Stomach (tissue), 8 donors: ENCODE measurements at regions not wholly inside any gene's neighbourhood (a gene's known extent, or its start where the extent isn't known, plus 50 kb on each side); places are given as distances from the start of the nearest gene placed in this dataset.
"Not testable (repeated sequence)": the region's sequence is repeated elsewhere in the genome, so short reads cannot be mapped to it uniquely, and the experiment has no call there.

Experiments
- DNase-seq, 2 donors: peaks; one replicate each; pipeline versions ENCODE4 v3.0.0 to v3.0.0-alpha.2; 2013 to 2019
- H3K27ac ChIP-seq, 5 donors: fragments of 200-600 bp in 4 of 5; sonication (generic) in 4 of 5; one replicate each; pipeline ENCODE4 v1.5.1; 2013 to 2019; ENCODE audit warnings: mild to moderate bottlenecking in 1 of 5, moderate library complexity in 1 of 5
- H3K27me3 ChIP-seq, 3 donors: fragments of 200-600 bp; sonication (generic); one replicate each; pipeline ENCODE4 v1.5.1; 2017 to 2019; ENCODE audit warnings: mixed run types in 1 of 3
- H3K36me3 ChIP-seq, 4 donors: fragments of 200-600 bp; sonication (generic); 1 replicate in 3 of 4; 2 replicates in 1 of 4; pipeline ENCODE4 v1.5.1; 2016 to 2019
- H3K4me1 ChIP-seq, 4 donors: fragments of 200-600 bp; sonication (generic); one replicate each; pipeline ENCODE4 v1.5.1; 2016 to 2019
- H3K4me3 ChIP-seq, 4 donors: fragments of 200-600 bp; sonication (generic) in 3 of 4; one replicate each; pipeline ENCODE4 v1.5.1; 2016 to 2019; ENCODE audit warnings: mild to moderate bottlenecking in 1 of 4
- H3K9me3 ChIP-seq, 4 donors: fragments of 200-600 bp; sonication (generic); one replicate each; pipeline ENCODE4 v1.5.1; 2016 to 2019
- EP300 ChIP-seq: sonication (generic); formaldehyde crosslinking; IDR thresholded peaks from one replicate; pipeline ENCODE4 v1.6.1; 2017; ENCODE audit warnings: antibody characterized with exemption
- POLR2A ChIP-seq, 4 donors: fragments of 450-650 bp; IDR thresholded peaks; one replicate each; pipeline ENCODE4 v1.6.1; 2016; ENCODE audit warnings: antibody characterized with exemption in 4 of 4, control low read depth in 2 of 4, mild to moderate bottlenecking in 1 of 4, moderate library complexity in 1 of 4
- POLR2AphosphoS5 ChIP-seq, 3 donors: sonication (generic); formaldehyde crosslinking; IDR thresholded peaks; one replicate each; pipeline ENCODE4 v1.6.1; 2016; ENCODE audit warnings: antibody characterized with exemption in 3 of 3
- WGBS, 5 donors: extraction: QIAGEN DNeasy Blood & Tissue Kit in 3 of 5; methylation state at CpG; one replicate each; pipeline versions ENCODE4 v1.1.5 to v1.1.7; 2013 to 2018; 5-methylcytosine and 5-hydroxymethylcytosine counted together
- intact Hi-C: fragments of 100-400 bp; cut with DNase I; formaldehyde crosslinking; loops from one replicate; pipeline ENCODE4 v1.15.1; 2023; ENCODE audit warnings: low total_unique reads
- TF ChIP-seq, protein P1 (sequence below), 7 experiments: fragments of 450-650 bp in 4 of 7; fragments of 200-600 bp in 3 of 7; sonication (generic) in 3 of 7; IDR thresholded peaks; one replicate each; pipeline ENCODE4 v1.5.1; 2016 to 2019; ENCODE audit warnings: antibody characterized with exemption in 7 of 7, control low read depth in 2 of 7, mild to moderate bottlenecking in 1 of 7
- donor health status: healthy with polysubstance abuse.
- donor health status: Bipolar disorder and iron deficiency.
- donor health status: healthy.

DNA sequence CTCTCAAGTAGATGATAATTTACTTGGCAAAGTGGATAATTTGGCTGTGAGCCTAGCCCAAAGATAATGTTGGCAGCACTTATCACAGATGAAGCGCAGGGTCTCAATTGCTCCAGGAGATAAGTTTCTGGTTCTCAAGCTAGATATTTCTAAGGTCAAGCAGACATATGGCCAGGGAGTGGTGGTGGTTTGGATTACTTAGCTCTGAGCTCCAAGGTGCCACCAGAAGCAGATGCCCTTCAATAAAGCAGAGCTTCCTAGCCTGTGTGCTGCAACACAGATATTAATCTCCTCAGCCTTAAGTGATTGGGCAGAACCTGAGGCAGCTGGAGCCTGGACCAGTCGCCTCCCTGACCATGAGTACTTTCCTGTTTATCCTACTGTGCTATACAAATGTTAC is 79.2 kb upstream of the NALF2 start:
- H3K27ac ChIP-seq, result no peak overlapping the region
- 39 to 52% (median 50%) methylated on average over 2 of the region's 2 CpGs for WGBS, 5 donors
- H3K27me3 ChIP-seq, result peaks cover 0 to 11% (median 0%) of the 10 kb centered on the region in 3 donors
- no peaks in the 10 kb centered on the region for H3K36me3 ChIP-seq
- DNase-seq, result no peak
- H3K4me3 ChIP-seq, result no peak overlapping the region
- intact Hi-C loops, result no loop called here
- no peaks in the 10 kb centered on the region for H3K4me1 ChIP-seq
- TF ChIP-seq POLR2A (IDR thresholded peaks at IDR 0.05), result no peak
- H3K9me3 ChIP-seq, result peaks cover 0 to 7% (median 0%) of the 10 kb centered on the region in 4 donors

DNA sequence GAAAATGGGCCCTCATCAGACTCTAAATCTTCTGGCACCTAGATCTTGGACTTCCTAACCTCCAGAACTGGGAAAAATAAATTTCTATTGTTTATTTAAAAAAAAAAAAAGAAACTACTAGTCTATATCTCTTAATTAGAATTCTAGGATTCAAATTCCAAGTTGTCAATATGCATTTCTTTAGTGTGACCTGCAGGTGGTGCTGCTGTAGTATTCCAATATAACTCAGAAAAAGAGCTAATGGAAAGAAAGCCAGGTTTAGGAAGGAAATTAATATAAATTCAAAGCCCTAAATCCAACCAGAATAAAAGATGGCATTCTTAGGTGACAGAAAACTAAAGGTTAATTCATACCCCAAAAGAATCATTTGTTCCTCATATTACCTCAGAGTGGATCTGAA is 80.0 kb upstream of the NALF2 start:
- H3K27me3 ChIP-seq, result peaks cover 0 to 11% (median 0%) of the 10 kb centered on the region in 3 donors
- H3K36me3 ChIP-seq, result no peaks in the 10 kb centered on the region
- H3K4me3 ChIP-seq, result no peak overlapping the region
- H3K27ac ChIP-seq, result no peak overlapping the region
- intact Hi-C loops, result no loop called here
- TF ChIP-seq POLR2A (IDR thresholded peaks at IDR 0.05), result no peak
- TF ChIP-seq, protein P1, sequence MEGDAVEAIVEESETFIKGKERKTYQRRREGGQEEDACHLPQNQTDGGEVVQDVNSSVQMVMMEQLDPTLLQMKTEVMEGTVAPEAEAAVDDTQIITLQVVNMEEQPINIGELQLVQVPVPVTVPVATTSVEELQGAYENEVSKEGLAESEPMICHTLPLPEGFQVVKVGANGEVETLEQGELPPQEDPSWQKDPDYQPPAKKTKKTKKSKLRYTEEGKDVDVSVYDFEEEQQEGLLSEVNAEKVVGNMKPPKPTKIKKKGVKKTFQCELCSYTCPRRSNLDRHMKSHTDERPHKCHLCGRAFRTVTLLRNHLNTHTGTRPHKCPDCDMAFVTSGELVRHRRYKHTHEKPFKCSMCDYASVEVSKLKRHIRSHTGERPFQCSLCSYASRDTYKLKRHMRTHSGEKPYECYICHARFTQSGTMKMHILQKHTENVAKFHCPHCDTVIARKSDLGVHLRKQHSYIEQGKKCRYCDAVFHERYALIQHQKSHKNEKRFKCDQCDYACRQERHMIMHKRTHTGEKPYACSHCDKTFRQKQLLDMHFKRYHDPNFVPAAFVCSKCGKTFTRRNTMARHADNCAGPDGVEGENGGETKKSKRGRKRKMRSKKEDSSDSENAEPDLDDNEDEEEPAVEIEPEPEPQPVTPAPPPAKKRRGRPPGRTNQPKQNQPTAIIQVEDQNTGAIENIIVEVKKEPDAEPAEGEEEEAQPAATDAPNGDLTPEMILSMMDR (IDR thresholded peaks at IDR 0.05), result no peak
- H3K4me1 ChIP-seq, result no peaks in the 10 kb centered on the region
- H3K9me3 ChIP-seq, result peaks cover 0 to 7% (median 0%) of the 10 kb centered on the region in 4 donors
- DNase-seq, result peak in 1 of 2 donors; percentile 18

DNA sequence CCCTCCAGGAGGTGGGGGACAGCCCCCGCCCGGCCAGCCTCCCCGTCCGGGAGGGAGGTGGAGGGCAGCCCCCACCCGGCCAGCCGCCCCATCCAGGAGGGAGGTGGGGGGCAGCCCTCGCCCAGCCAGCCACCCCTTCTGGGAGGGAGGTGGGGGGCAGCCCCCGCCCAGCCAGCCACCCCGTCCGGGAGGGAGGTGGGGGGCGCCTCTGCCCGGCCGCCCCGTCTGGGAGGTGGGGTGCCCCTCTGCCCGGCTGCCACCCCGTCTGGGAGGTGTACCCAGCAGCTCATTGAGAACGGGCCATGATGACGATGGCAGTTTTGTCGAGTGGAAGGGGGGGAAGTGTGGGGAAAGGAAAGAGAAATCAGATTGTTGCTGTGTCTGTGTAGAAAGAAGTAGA is 81.9 kb upstream of the NALF2 start:
- H3K4me1 ChIP-seq, DNase-seq, intact Hi-C loops, H3K36me3 ChIP-seq, H3K27ac ChIP-seq, H3K9me3 ChIP-seq, H3K27me3 ChIP-seq, H3K4me3 ChIP-seq: not testable (repeated sequence)
- WGBS, 5 donors, result 92 to 98% (median 96%) methylated on average over 3 to 14 of the region's 19 CpGs; no CpG with 5 or more reads in 1 of the 5 donors

DNA sequence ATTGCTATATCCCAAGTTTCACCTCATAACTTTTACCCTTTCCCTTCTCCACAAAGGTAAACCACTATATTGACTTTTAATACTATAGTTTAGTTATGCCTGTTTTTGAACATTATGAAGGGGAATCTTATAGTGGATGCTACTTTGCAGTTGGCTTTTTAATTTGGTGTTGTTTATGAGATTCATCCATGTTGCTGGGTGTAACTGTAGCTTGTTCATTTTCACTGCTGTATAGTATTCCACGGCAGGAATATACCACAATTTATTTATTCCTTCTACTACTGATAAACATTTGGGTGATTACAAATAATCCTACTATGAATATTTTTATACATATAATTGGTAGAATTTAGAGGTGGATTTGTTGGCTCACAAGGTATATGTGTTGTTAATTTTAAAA is 88.4 kb upstream of the NALF2 start:
- Histone ChIP-seq H3K4me3 (no peak overlapping the region), H3K36me3 (no peaks in the 10 kb centered on the region), H3K4me1 (no peaks in the 10 kb centered on the region), H3K9me3 (peaks cover 0 to 18% (median 6%) of the 10 kb centered on the region in 4 donors), H3K27ac (no peak overlapping the region), H3K27me3 (peaks cover 0 to 3% (median 0%) of the 10 kb centered on the region in 3 donors)
- TF ChIP-seq, protein P1 (IDR thresholded peaks at IDR 0.05), result no peak
- no peak for TF ChIP-seq EP300
- no peak for TF ChIP-seq POLR2A (IDR thresholded peaks at IDR 0.05)
- no peak for TF ChIP-seq POLR2AphosphoS5 (IDR thresholded peaks at IDR 0.05)
- DNase-seq, result no peak
- intact Hi-C loops, result no loop called here
- 95 to 100% (median 97%) methylated on average over 1 of the region's 1 CpG for WGBS, 5 donors

GRCh38 chrX:69412661-69413060 is 91.5 kb upstream of the NALF2 start:
- no peaks in the 10 kb centered on the region for H3K36me3 ChIP-seq
- H3K4me3 ChIP-seq, result no peak overlapping the region
- H3K9me3 ChIP-seq, result peaks cover 0 to 27% (median 6%) of the 10 kb centered on the region in 4 donors
- H3K27ac ChIP-seq, result no peak overlapping the region
- no peak for TF ChIP-seq POLR2AphosphoS5 (IDR thresholded peaks at IDR 0.05)
- TF ChIP-seq EP300, result no peak
- TF ChIP-seq POLR2A (IDR thresholded peaks at IDR 0.05), result no peak
- TF ChIP-seq, protein P1 (IDR thresholded peaks at IDR 0.05), result no peak
- no peaks in the 10 kb centered on the region for H3K27me3 ChIP-seq
- intact Hi-C loops, result no loop called here
- 85 to 93% (median 88%) methylated on average over 3 of the region's 3 CpGs for whole genome bisulfite sequencing, 5 donors
- H3K4me1 ChIP-seq, result no peaks in the 10 kb centered on the region
- no peak for DNase-seq

- Histone ChIP-seq H3K36me3 (no peaks in the 10 kb centered on the region), H3K9me3 (no peaks in the 10 kb centered on the region), H3K27me3 (peaks cover 0 to 5% (median 0%) of the 10 kb centered on the region in 3 donors), H3K4me3 (no peak overlapping the region), H3K4me1 (no peaks in the 10 kb centered on the region), H3K27ac (no peak overlapping the region)
- no peak for TF ChIP-seq POLR2A (IDR thresholded peaks at IDR 0.05)
- TF ChIP-seq, protein P1 (IDR thresholded peaks at IDR 0.05), result no peak
- TF ChIP-seq POLR2AphosphoS5 (IDR thresholded peaks at IDR 0.05), result no peak
- TF ChIP-seq EP300, result no peak
- no peak for DNase-seq
- intact Hi-C loops, result no loop called here
Measured at GRCh38 chrX:69398881-69399280, 105.2 kb upstream of the NALF2 start.
